ENCODE measurements at regions not wholly inside any gene's neighbourhood (a gene's known extent, or its start where the extent isn't known, plus 50 kb on each side); places are given as distances from the start of the nearest gene placed in this dataset.
"Not testable (repeated sequence)": the region's sequence is repeated elsewhere in the genome, so short reads cannot be mapped to it uniquely, and the experiment has no call there.

GRCh38 chr12:107517816-107518215, 167.8 kb upstream of the PWP1 start:
- H3K4me2 ChIP-seq (ENCODE audit: insufficient read depth in 1 of 2, low read depth in 2 of 2, low read length in 2 of 2); H3K79me1 ChIP-seq (ENCODE audit: low read depth, low read length); DNase-seq (ENCODE audit: low read depth in 1 of 2, low spot score in 2 of 2); H4K20me1 ChIP-seq (replicated peaks in 1 of 2; ENCODE audit: control insufficient read depth in 1 of 2, insufficient read depth in 2 of 2, low read length in 2 of 2); H3K27me3 ChIP-seq (replicated peaks in 1 of 4; ENCODE audit: control insufficient read depth in 3 of 4, extremely low read depth in 1 of 4, insufficient read depth in 3 of 4, low read length in 3 of 4); H2BK15ac ChIP-seq (ENCODE audit: low read length); H2BK20ac ChIP-seq (ENCODE audit: low read length); H3K9me3 ChIP-seq (ENCODE audit: insufficient read depth in 2 of 2, low read depth in 1 of 2, low read length in 1 of 2); H3K4me3 ChIP-seq (ENCODE audit: extremely low read depth in 1 of 4, insufficient read depth in 2 of 4, low read depth in 3 of 4, low read length in 4 of 4); CTCF ChIA-PET (ENCODE audit: partially characterized antibody); H2AK5ac ChIP-seq (ENCODE audit: low read depth, low read length); H2BK5ac ChIP-seq (ENCODE audit: low read depth, low read length); H4K8ac ChIP-seq (ENCODE audit: extremely low read depth, insufficient read depth, low read length); POLR2A ChIA-PET (ENCODE audit: partially characterized antibody); FAIRE-seq; H3K27ac ChIP-seq (ENCODE audit: low read depth, low read length); H3K14ac ChIP-seq (ENCODE audit: insufficient read length); H4K5ac ChIP-seq (ENCODE audit: insufficient read length, low read depth, low read length); H3K23ac ChIP-seq (ENCODE audit: insufficient read length); H2BK120ac ChIP-seq (replicated peaks; ENCODE audit: low read depth, low read length); H2AFZ ChIP-seq (ENCODE audit: low read length); H3K36me3 ChIP-seq (ENCODE audit: control insufficient read depth in 2 of 4, insufficient read depth in 4 of 4, low read length in 3 of 4); H3K4ac ChIP-seq (replicated peaks; ENCODE audit: insufficient read length, low read depth, low read length); H3K4me1 ChIP-seq (replicated peaks in 1 of 4; ENCODE audit: control insufficient read depth in 3 of 4, insufficient read depth in 4 of 4, low read length in 3 of 4); H2BK12ac ChIP-seq (ENCODE audit: low read depth, low read length); H4K91ac ChIP-seq (replicated peaks; ENCODE audit: insufficient read length, low read length); H3K18ac ChIP-seq (ENCODE audit: extremely low read depth, low read length); H3K79me2 ChIP-seq (ENCODE audit: control insufficient read depth in 1 of 2, insufficient read depth in 2 of 2, low read length in 2 of 2); H3K9ac ChIP-seq (replicated peaks in 1 of 4; ENCODE audit: extremely low read depth in 1 of 4, low read depth in 3 of 4, low read length in 3 of 4); H3K23me2 ChIP-seq (ENCODE audit: low read depth, low read length); H3K56ac ChIP-seq (replicated peaks; ENCODE audit: insufficient read length, low read depth, low read length): not testable (repeated sequence)
- WGBS, 2 experiments (ENCODE audit: extremely low coverage in 1 of 2, insufficient coverage in 1 of 2, insufficient read length in 1 of 2, insufficient replicate concordance in 2 of 2, low coverage in 1 of 2, low lambda C conversion rate in 2 of 2, missing lambda C conversion rate in 1 of 2), result 89% methylated on average over 3 of the region's 4 CpGs; no CpG with 5 or more reads in 1 of the 2 experiments

All from H1 (cell line).